GM12878 (cell line): ENCODE measurements at regions not wholly inside any gene's neighbourhood (a gene's known extent, or its start where the extent isn't known, plus 50 kb on each side); places are given as distances from the start of the nearest gene placed in this dataset.

Source experiments
- ATF7 ChIP-seq: fragments of 450-650 bp; IDR thresholded peaks from 2 replicates; pipeline ENCODE4 v1.6.1; 2016; ENCODE audit warnings: low read depth, mild to moderate bottlenecking
- BHLHE40 ChIP-seq, 2 experiments: fragments of 450-650 bp in 1 of 2; IDR thresholded peaks; 2 replicates each; pipeline ENCODE4 v1.6.1; 2011 to 2017; ENCODE audit warnings: low read depth in 2 of 2, borderline replicate concordance in 1 of 2, improper control_type of control experiment in 1 of 2, low read length in 1 of 2, mild to moderate bottlenecking in 1 of 2
- CBFB ChIP-seq: IDR thresholded peaks from 2 replicates; pipeline ENCODE4 v1.6.1; 2016; ENCODE audit warnings: antibody characterized with exemption, low read depth
- CBX3 ChIP-seq: fragments of 200-600 bp; sonication (generic); IDR thresholded peaks from 2 replicates; pipeline ENCODE4 v1.6.1; 2016; ENCODE audit warnings: low read depth, borderline replicate concordance
- CUX1 ChIP-seq: IDR thresholded peaks from 2 replicates; pipeline ENCODE4 v1.6.1; 2012; ENCODE audit warnings: improper control_type of control experiment, low read depth, low read length; ENCODE audit not compliant: insufficient replicate concordance
- FOS ChIP-seq: IDR thresholded peaks from 3 replicates; pipeline ENCODE4 v1.6.1; 2011; ENCODE audit warnings: borderline replicate concordance; ENCODE audit not compliant: insufficient read length; ENCODE audit errors: extremely low read depth
- FOXM1 ChIP-seq: IDR thresholded peaks from 2 replicates; pipeline ENCODE4 v1.6.1; 2012; ENCODE audit warnings: low read depth, mild to moderate bottlenecking, inconsistent platforms, low read length, moderate library complexity
- MTA3 ChIP-seq: IDR thresholded peaks from 2 replicates; pipeline ENCODE4 v1.6.1; 2012; ENCODE audit warnings: low read length, inconsistent platforms, borderline replicate concordance
- NFYA ChIP-seq: IDR thresholded peaks from 2 replicates; pipeline ENCODE4 v1.6.1; 2011; ENCODE audit warnings: low read depth, mild to moderate bottlenecking, low read length, improper control_type of control experiment, borderline replicate concordance
- NR2C1 ChIP-seq: fragments of 450-650 bp; IDR thresholded peaks from 2 replicates; pipeline ENCODE4 v1.6.1; 2017; ENCODE audit warnings: antibody characterized with exemption, mild to moderate bottlenecking, moderate library complexity
- RCOR1 ChIP-seq: conservative IDR thresholded peaks from 2 replicates; pipeline ENCODE4 v1.6.1; 2012; ENCODE audit warnings: low read depth, low read length, improper control_type of control experiment
- SKIL ChIP-seq: fragments of 450-650 bp; IDR thresholded peaks from 2 replicates; pipeline ENCODE4 v1.6.1; 2017; ENCODE audit warnings: mild to moderate bottlenecking, low read depth, inconsistent platforms; ENCODE audit not compliant: poor library complexity, severe bottlenecking
- SMAD5 ChIP-seq: IDR thresholded peaks from 2 replicates; pipeline ENCODE4 v1.6.1; 2016; ENCODE audit warnings: antibody characterized with exemption, low read depth
- SP1 ChIP-seq: IDR thresholded peaks from one replicate; pipeline ENCODE4 v1.6.1; 2011; ENCODE audit warnings: low read depth, low read length
- SREBF2 ChIP-seq: IDR thresholded peaks from 2 replicates; pipeline ENCODE4 v1.6.1; 2012; ENCODE audit warnings: mild to moderate bottlenecking, low read length
- STAT1 ChIP-seq: fragments of 450-650 bp; conservative IDR thresholded peaks from 2 replicates; pipeline ENCODE4 v1.6.1; 2014; ENCODE audit warnings: antibody characterized with exemption, mild to moderate bottlenecking
- TBL1XR1 ChIP-seq: IDR thresholded peaks from 2 replicates; pipeline ENCODE4 v1.6.1; 2012; ENCODE audit warnings: low read depth, low read length, improper control_type of control experiment
- WRNIP1 ChIP-seq: IDR thresholded peaks from 2 replicates; pipeline ENCODE4 v1.6.1; 2011; ENCODE audit warnings: low read depth, low read length, improper control_type of control experiment, borderline replicate concordance
- YY1 ChIP-seq: IDR thresholded peaks from 2 replicates; pipeline ENCODE4 v1.6.1; 2011; ENCODE audit warnings: low read depth, mild to moderate bottlenecking, low read length
- ZNF384 ChIP-seq: IDR thresholded peaks from 2 replicates; pipeline ENCODE4 v1.6.1; 2012; ENCODE audit warnings: low read depth, mild to moderate bottlenecking, low read length, improper control_type of control experiment, borderline replicate concordance

GRCh38 chr14:53613404-53614253, 343.0 kb downstream of the BMP4 start (continued):
- TF ChIP-seq CBFB (peak; percentile 31; the same call in 1 of the 2 replicates), CBX3 (no peak), STAT1 (no peak), SREBF2 (no peak), TBL1XR1 (peak; percentile 87), SMAD5 (0 out of 2 replicates have a peak, but pooled peaks have one; percentile 41), ZNF384 (peak; percentile 97), YY1 (peak; percentile 68), WRNIP1 (no peak), RCOR1 (peak; percentile 94; the same call in 1 of the 2 replicates), CUX1 (peak; percentile 33), SP1 (peak; percentile 87), NFYA (no peak), ATF7 (peak; percentile 95), NR2C1 (peak; percentile 64), FOS (no peak), BHLHE40 (IDR thresholded peaks at IDR 0.05; ENCODE audit: borderline replicate concordance in 1 of 2, low read depth in 2 of 2, low read length in 1 of 2) (peak; percentile 62 to 68; a peak in 3 of 4 replicates), SKIL (peak; percentile 100), MTA3 (peak; percentile 88; the same call in 1 of the 2 replicates), FOXM1 (peak; percentile 97)
